GM21576 (cell line): ENCODE measurements at regions not wholly inside any gene's neighbourhood (a gene's known extent, or its start where the extent isn't known, plus 50 kb on each side); places are given as distances from the start of the nearest gene placed in this dataset.
A peak's percentile ranks its signal among the peaks of the same experiment; 100 is the strongest.
"Not testable (repeated sequence)": the region's sequence is repeated elsewhere in the genome, so short reads cannot be mapped to it uniquely, and the experiment has no call there.

ENCODE experiments used
- ATAC-seq: cut with Tn5 transposase; IDR thresholded peaks from one replicate; pipeline ENCODE4 v1.9.1; 2021; ENCODE audit warnings: mild to moderate bottlenecking, moderate library complexity; ENCODE audit not compliant: unreplicated experiment

DNA sequence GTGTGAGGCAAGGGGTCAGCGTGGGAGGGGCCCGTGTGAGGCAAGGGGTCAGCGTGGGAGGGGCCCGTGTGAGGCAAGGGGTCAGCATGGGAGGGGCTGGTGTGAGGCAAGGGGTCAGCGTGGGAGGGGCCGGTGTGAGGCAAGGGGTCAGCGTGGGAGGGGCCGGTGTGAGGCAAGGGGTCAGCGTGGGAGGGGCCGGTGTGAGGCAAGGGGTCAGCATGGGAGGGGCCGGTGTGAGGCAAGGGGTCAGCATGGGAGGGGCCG, 119.2 kb downstream of the SEPTIN14 start:
- ATAC-seq: not testable (repeated sequence)

DNA sequence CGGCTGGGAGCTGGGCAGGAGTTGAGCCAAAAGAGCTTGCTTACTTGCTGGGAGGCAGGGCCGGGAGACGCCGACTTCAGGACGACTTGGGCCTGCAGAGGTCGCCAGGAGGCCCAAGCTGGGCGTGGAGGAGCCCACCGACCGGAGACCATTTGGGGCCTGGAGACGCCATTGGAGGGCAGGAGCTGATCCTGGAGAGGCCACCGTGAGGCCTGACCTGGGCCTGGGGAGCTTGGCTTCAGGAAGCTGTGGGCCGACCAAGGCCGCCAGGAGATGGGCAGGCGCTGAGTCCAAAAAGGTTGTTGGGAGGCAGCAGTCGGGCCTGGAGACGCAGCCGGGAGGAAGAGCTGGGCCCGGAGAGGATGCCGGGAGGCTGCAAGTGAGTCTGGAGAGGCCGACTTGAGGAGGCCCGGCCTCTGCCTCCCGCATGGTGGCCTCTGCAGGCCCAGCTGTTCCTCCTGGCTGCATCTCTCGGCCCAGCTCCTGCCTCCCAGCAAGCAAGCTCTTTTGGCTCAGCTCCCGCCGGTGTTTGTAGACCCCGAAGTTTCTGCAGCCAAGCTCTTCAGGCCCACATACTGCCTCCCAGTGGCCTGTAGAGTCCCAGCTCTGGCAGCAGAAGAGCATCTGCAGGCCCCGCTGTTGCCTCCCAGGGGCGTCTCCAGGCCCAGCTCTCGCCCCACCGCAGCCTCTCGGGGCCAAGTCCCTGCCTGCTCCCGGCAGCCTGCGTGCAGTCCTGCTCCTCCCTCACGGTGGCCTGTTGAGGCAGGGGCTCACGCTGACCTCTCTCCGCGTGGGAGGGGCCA, 119.7 kb downstream of the SEPTIN14 start:
- not testable (repeated sequence) for ATAC-seq

DNA sequence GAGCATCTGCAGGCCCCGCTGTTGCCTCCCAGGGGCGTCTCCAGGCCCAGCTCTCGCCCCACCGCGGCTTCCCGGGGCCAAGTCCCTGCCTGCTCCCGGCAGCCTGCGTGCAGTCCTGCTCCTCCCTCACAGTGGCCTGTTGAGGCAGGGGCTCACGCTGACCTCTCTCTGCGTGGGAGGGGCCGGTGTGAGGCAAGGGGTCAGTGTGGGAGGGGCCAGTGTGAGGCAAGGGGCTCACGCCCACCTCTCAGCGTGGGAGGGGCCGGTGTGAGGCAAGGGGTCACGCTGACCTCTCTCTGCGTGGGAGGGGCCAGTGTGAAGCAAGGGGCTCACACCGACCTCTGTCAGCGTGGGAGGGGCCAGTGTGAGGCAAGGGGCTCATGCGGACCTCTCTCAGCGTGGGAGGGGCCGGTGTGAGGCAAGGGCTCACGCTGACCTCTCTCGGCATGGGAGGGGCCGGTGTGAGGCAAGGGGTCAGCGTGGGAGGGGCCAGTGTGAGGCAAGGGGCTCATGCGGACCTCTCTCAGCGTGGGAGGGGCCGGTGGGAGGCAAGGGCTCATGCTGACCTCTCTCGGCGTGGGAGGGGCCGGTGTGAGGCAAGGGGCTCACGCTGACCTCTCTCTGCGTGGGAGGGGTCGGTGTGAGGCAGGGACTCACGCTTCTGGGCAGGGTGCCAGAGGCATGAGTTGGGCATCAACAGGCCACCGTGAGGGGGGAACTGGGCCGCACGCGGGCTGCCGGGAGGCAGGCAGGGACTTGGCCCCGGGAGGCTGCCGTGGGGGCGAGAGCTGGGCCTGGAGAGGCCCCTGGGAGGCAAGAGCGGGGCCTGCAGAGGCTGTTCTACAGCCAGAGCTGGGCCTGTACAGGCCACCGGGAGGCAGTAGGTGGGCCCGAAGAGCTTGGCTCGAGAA, 120.6 kb downstream of the SEPTIN14 start:
- ATAC-seq: not testable (repeated sequence)

DNA sequence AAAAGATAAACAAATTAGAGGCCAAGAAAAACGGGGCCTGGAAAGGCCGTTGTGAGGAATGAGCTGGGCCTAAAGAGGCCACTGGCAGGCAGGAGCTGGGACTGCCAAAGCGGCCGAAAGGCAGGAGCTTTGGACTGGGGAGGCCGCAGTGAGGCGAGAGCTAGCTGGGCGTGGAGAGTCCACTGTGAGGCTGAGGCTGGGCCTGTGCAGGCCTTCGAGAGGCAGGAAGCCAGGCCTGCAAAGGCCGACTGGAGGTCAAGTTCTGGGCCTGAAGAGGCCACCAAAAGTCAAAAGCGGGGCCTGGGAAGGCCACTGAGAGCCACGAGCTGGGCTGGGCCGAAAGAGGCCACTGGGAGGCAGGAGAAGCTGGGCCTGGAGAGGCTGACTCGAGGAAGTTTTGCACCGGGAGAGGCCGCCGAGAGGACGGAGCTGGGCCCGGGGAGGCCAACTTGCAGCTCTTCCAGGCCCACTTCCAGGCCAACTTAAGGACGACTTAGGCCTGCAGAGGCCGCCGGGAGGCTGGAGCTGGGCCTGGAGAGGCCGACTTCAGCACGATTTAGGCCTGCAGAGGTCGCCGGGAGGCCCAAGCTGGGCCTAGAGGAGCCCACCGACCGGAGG, 121.8 kb downstream of the SEPTIN14 start:
- not testable (repeated sequence) for ATAC-seq

DNA sequence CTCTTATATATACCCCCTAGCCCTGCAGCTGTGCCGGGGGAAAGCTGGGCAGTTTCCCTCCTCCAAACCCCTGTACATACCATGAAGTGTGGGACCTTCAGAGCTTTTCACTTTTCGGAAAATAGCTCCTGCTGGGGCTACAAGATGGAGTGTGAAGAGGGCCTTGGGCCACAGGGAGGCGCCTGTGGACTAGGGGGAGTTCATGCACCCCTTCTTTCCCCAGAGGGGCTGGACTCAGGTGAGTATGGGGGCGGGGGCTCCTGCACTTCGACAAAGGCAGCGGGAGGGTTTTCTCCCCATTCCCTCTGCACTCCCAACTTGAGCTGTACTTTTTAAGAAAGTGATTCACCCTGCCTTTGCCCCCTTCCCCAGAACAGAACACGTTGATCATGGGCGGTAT, 122.5 kb downstream of the SEPTIN14 start:
- not testable (repeated sequence) for ATAC-seq

DNA sequence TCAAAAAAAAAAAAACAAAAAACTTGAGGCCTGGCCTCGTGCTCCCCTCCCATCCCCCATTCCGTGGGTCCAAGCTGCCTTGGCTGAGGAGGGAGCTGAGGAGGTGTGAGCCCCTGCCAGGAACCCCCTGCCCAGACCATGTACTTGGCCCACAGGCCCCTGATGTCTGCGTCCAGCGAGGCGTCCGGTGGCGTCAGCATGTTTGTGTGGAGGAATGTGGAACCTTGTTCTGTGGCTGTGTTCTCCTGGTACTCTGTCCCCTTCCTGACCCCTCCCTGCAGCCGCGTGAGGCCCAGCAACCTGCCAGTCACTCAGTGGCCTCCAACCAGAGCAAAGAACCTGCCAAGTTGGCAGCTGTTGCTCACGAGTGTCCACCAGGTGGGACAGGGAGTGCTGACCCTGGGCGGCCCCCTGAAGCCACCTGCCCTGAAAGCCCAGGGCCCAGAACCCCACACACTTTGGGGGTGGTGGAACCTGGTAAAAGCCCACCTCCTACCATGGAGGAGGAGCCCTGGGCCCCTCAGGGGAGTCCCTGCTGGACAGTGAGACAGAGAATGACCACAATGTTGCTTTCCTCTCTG, 125.8 kb downstream of the SEPTIN14 start:
- not testable (repeated sequence) for ATAC-seq

DNA sequence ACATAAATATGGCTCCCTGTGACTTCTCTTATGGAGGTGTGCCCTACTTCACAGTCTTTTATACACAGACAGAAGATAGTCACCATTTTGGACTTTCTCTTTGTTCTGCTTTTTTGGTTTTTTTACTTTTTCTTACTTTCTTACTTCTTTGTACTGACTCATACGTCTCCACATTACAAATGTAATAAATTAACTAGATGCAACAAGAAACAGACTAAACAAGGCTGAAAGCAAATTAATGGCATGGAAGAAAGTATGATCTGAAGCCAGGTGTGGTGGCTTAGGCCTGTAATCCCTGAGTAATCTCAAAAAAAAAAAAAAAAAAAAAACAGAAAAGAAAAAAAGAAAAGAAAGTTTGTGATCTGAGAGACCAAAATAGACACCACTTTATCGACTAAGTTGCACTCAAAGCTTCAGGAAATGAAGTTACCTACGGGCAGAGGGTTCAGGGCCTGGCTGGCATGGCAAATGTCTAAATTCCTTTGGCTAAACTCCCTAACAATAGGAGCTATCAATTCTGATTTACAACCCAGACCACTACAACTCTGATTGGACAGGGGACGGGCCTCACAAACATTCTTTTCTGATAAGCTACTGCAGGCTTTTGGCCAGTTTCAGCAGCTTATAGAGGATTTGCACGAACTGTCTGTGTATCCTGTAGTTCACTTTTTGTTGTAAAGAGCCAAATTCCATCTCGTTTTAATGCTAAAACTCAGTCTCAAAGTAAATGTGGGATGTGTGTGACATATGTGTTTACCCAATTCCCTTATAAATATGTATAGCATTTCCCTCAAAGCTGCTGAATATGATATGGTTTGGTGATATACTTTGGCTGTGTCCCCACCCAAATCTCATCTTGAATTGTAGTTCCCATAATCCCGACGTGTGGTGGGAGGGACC, 129.1 kb downstream of the SEPTIN14 start:
- ATAC-seq: no peak

DNA sequence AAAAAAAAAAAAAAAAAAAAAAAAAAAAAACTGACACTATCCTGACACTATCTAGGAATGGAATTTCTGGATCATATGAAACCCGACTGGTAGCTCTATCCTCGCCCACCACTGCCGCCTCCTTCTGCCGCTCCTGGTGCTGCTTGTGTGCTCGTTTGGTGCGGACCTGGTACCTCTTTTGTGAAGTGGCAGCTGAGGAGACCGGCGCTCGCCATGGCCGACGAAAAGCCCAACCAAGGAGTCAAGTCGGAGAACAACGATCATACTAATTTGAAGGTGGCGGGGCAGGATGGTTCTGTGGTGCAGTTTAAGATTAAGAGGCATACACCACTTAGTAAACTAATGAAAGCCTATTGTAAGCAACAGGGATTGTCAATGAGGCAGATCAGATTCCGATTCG, 130.6 kb downstream of the SEPTIN14 start:
- ATAC-seq: no peak

DNA sequence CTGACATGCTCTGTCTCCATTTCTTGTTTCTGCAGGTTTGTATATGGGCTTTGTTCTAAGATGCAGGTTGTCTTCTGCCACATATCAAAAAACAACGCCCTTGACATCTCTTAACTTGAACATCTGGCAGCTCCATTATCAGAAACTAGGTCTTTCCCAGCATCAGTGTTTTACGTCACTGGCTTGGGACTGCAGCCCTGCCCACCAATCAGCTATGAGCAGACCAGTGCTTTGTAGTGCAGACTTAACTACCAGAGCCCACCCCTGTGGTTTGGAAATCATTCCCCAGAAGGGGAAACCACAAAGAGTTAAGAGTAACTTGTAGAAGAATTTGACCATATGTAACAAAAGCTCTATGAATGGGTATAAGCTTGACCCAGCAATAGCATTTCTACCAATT, 132.4 kb downstream of the SEPTIN14 start:
- no peak for ATAC-seq

DNA sequence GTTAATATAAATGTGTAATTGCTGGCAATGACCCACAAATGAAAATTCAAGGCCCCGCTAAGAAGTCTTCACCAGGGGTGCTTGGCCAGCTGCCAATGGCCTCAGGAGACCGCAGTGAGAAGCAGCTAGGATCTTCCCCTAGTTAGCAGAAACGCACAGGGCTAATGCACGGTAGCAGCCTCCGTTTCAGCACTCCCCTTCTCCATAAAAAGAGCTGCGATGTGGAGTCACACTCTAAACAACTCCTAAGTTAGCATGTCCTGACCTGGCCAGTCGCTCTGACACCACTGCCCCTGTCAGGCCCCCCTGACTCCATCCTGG, 139.0 kb downstream of the SEPTIN14 start:
- no peak for ATAC-seq

DNA sequence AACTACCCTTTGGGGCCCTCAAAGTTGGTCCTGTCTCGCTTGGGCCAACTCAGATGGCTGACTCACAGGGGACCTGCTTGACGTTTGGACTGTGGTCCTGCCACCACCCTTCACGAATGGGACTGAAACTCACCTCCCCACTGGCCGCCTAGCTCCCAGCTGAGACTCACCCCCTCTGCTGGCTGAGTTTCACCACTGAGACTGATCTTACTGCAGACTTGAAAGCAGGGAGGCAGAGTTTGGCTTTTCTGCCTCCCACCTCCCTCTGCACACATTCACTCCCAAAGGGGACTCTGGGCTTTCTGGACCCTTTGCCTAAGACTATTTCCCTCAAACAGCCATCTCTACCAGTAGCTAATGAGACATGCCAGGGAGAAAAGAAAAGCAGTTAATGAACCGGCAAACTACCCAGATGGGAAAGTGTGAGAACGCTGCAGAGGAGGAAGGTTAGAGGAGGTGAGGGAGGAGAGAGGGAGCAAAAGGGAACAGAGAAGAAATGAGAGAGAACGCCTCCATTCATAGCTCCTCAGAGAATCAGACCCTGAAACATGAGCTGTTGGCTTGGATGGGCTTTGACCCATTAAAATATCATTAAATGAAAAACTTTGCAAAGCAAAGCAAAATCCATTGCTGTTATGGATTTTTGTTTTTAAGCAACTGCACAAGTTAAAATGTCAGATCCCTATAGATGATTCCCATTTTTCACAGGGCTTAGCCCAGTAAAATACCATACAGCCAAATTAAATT, 139.5 kb downstream of the SEPTIN14 start:
- peak; percentile 99 for ATAC-seq

DNA sequence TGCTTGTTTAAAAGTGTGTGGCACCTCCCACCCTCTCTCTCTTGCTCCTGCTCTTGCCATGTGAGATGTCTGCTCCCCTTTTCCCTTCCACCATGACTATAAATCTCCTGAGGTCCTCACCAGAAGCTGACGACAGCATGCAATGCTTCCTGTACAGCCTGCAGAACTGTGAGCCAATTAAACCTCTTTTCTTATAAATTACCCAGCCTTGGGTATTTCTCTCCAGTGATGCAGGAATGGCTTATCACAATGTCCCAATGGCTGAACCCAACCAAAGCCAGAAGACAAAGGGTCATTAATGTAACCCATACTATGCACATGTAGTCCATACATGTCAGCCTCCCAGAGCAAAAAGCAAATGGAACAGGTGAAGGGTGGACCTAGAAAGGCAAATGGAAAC, 141.5 kb downstream of the SEPTIN14 start:
- not testable (repeated sequence) for ATAC-seq

DNA sequence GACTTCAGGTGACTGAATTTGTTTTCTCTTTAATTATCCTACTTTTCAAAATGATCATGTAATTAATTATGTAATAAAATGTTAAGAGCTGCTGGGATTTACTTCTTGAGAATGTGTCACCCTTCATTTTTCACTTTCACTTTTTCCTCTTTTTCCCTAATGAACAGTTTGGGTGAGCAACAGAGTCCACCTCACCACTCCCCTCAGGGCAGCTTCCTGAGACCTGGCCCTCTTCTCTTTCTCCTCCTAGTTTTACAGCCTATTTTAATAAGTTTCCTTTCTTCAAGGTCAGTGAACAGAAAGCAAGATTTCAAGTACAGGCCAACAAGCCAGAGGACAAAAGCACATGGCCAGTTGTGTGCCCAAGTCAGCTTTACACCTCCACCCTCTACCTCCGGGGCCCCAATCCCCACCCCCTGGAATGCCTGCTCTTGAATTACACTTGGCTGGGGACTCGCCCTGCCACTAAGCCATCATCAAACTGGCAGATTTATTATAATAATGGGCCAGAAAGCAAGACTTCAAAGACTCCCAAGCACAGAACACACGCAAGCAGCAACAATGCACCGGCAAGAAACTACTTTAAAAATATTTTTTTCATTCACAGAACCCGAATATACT, 143.1 kb upstream of the VOPP1 start:
- not testable (repeated sequence) for ATAC-seq

DNA sequence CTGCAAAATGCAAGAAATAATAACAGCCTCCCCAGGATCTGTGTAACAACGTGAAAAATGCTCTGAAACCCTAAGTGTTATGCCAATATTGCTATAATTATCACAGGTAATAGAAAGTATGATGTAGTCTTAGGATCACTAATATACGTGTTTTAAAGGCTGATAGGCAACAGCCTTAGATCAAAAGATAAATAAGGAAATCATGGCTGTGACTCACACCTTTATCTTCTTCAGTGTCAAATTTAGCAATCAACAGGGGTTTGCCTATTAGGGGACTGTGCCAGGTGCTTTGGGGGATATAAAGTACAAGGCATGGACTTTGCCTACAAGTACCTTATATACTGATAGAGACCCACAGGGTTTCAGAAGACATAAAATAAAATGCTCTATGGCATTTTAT, 142.1 kb upstream of the VOPP1 start:
- not testable (repeated sequence) for ATAC-seq

DNA sequence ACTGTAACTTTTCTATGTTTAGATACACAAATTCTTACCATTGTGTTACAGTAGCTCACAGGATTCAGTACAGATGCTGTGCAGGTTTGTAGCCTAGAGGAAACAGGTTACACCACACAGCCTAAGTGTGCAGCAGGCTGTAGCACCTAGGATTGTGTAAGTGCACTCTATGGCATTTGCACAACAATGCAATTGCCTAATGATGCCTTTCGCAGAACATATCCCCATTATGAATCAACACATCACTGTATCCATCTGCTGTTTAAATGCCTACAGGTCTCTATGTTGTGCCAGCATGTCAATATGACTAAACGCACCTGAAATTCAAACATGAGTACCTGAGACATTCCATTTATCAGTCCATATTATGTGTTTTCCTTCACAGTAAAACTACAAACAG, 138.0 kb upstream of the VOPP1 start:
- ATAC-seq: not testable (repeated sequence)

DNA sequence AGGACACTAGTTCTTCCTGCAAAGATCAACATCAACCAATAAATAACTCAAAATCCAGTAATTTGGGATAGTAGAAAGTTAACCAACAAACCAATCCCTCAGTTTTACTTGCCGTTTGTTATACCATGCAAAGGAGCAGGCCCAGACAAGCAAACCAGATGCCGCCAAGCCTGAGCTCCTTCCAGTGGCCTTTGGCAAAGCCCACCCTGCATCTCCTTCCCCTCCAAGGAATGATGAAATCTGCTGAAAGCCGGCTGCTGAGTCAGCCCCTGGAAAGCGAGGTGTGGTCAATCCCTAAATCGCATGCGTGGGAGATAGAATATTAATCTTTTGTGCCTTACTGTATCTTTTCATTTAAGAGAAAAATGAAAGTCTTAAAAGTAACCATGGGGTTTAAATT, 135.7 kb upstream of the VOPP1 start:
- not testable (repeated sequence) for ATAC-seq

DNA sequence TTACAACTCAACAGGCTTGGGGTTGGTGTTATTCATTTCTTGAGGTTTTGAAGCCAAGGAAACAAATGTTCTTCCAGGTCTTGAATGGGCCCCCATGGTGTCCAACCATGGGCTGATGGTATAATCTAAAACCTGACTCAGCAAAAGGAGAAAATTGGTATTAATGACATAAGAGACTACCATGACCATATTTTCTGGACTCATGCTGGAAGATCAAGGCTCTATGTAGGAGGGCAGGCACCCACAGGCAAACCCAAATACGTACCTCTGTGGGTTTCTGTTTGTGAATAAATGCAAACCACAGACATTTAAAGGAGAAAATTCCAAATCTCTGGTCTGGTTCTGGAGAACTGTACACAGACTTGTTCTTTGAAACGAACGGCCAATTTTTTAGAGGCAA, 135.1 kb upstream of the VOPP1 start:
- not testable (repeated sequence) for ATAC-seq

DNA sequence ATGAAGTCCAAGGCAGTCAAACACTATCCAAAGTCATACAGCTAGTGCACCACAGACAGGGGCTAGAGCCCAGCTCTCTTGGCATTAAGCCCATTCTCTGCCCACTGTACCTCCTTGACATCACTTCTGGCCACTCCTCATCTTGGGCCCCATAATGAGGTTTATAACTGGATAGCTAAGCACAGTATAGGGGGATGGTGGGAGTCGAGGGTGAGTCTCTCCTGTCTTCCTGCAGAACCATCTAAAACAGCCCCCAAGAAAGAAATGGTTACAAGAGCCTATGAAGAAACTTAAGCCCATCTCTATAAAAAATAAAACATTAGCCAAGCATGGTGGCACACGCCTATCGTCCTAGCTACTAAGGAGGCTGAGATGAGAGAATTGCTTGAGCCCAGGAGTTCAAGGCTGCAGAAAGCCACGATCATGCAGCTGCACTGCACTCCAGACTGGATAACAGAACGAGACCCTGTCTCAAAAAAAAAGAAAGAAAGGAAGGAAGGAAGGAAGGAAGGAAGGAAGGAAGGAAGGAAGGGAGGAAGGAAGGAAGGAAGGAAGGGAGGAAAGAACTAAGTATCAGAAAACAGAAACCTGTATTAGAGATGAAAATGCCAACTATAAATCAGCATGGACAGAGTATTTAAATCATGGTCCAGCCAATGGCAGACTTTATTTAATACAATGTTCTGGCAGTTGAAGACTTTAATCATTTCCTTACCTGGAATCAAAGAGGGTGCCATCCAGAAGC, 134.3 kb upstream of the VOPP1 start:
- not testable (repeated sequence) for ATAC-seq
